SW 1271 (cell line): ENCODE measurements at regions not wholly inside any gene's neighbourhood (a gene's known extent, or its start where the extent isn't known, plus 50 kb on each side); places are given as distances from the start of the nearest gene placed in this dataset.
"Not testable (repeated sequence)": the region's sequence is repeated elsewhere in the genome, so short reads cannot be mapped to it uniquely, and the experiment has no call there.

Experiments used
- DNase-seq, 2 experiments: peaks; one replicate each; lab custom pipeline; 2025; lab: John Stamatoyannopoulos, UW

DNA sequence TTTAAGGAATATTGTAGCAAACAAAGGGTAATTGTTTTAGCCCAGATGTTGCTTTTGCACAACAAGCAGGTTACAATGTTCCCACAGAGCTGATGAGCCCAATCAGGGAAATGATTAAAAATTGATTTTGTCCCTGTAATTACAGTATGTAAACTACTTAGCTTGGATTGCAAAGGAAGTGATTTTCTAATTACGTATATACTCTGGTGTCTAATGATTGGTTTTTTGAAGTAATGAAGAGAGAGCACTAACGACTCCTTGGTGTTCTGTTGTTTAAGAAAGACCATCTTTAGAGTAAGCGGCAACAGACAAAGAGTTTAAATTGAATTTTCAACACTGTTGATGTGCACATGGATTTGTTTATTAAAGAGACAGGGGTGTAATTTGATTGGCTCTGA, 95.3 kb upstream of the ZNF536 start:
- DNase-seq: no peak

DNA sequence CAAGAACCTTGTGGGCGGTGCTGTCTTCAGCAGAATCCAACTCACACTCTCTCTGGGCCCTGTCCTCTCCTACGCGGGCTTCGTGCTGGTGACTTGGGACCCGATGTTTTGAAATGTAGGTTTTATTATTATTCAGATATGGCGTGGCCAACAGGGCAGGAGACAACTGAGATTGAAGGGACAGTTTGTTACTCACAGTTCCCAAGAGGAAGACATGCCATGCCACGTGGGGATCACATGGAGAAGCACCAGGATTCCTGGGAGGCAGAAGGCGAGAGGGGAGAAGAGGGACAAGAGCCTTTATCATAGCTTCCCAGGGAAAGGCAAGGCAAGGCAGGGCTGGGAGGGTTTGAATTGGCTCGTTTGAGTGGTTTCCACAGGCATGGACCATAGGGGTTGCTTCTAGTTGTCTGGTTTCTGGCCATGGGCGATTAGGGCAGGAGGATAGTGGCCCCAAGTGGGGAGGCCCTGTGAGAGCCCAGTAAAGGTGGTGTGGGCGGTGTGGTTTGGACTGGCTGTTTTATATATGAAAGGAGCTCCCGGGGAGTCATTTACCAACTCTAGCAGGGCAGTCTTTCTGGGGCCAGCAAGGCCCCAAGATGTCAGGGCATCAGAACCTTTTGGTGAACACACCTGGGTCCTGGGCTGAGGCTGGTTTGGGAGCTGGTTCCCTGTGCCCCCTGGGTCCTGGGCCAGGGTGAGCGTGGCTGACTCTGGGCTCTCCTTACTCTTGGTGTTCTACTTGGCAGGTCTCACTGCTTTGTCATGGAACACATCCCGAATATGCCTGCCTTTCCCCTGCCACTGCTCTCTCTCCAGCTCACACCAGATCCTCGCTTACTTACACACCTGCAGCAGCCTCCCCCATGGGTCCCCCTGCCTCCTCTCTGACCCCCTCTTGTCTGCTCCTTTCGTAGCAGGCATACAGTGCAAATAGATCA, 94.0 kb upstream of the ZNF536 start:
- DNase-seq: no peak

DNA sequence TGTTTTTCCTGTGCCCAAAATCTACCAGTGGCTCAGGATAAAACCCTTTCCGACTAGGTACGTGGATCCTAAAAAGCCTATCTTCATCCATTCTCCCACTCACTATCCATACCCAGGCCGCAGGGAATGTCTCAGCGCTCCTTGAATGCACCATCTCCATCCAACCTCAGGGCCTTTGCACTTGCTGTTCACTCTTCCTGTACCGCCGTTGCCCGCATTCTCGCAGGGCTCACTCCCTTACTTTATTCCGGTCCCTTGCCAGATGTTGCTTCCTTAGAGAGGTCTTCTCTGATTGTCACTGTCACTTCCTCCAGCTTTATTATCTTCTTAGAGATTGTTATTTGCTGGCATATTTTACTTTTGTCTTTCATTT, 93.3 kb upstream of the ZNF536 start:
- no peak for DNase-seq

DNA sequence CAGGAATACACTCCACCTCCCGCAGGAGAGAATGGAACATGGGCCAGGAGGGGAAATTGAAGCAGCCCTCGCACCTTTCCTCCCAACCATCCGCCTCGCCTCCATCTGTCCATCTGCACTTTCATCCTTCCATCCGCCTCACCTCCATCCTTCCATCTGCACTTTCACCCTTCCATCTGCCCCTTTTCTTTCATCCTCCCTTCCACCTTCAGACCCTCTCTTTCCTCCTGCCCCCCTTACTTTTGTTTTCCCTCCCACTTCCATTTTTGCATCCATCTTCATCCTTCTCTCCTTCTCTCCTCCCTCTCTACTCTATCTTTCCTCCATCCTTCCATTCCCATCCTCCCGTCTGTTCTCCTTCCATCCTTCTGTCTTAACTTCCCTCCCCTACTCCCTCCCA, 92.2 kb upstream of the ZNF536 start:
- DNase-seq: no peak

DNA sequence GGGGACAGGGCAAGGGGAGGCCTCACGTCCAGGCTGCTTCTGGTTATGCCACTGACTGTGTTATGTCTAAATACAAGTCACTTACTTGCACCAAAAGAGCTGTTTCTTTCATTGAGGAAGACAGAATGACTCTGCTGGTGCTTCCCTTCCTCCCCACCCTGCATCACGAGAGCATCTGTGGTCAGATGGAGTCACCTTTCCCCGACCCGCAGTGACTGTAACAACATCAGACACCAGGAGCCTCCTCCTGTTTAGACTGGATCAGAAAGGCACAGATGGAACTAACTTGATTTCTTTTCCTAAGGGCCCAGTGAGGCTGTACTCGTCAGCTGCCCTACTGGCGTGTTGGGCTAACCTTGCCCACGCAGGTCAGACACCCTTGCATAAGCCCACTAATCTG, 90.3 kb upstream of the ZNF536 start:
- DNase-seq: no peak

DNA sequence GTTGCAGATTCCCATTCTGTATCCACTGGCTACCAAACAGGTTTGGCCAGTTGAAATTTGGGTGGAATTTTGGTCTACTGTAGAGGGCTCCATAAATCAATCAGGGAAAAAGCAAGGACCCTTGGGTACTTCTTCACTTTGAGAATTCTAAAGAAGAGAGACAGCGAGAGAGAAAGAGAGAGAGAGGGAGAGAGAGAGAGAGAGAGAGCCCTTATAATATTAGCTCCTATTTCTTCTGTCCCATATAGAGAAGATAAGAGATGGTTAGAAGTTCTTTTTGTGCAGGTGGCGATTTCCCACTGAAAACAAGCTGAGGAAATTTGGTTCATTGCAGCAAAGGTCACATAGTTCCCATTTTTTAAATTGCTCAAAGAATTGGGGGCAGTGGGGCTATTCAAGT, 88.6 kb upstream of the ZNF536 start:
- no peak for DNase-seq

DNA sequence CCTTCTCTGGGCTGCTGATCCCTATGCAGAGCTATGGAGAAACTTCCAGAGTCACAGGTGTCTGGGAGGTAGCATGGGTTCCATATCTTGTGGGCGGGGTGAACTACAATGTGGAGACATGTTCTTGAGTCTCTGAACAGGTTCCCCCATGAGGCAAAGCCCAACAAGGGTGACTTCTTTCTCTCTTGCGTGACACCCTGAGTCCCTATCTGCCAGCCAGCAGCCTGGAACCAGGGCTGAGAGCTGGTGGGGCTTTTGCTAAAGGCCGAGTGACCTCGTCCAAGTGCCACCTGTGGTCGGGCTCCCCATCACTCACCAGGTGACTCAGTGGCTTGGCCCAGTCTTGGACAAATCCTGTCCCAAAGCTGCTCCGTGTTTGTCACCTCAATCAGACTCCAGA, 88.0 kb upstream of the ZNF536 start:
- no peak for DNase-seq

DNA sequence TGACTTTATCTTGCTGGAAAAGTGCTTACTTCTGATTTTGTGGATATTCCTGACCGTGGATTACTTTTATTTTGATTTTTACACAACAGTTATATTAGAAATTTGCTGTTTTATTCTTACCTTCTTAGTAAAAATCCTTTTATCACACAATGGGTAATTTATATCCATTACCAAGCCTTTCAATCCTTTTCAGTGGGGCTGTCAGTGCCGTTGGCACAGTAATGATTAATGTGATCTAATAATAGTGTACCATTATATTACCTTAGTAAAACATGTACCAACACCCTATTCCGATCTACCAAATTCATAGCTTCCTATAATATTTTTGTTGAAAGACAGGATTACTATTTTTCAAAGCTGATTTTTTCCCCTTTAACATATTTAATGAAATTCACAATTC, 87.3 kb upstream of the ZNF536 start:
- no peak for DNase-seq

DNA sequence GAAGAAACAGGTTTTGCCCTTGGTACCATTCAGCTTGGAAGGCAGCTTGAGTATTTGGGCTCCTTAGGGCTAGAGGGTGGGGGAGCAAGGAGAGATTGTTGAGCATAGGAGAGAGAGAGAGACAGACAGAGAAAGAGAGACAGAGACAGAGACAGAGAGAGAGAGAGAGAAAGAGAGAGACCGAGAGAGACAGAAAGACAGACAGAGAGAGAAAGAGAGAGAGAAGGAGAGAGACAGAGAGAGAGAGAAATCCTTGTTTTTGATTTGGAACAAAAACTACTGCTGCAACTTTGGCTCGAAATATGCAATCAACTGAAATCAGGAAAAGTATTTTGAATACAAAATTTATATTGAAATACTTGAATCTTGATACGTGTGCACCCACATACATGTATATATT, 85.8 kb upstream of the ZNF536 start:
- DNase-seq: no peak

DNA sequence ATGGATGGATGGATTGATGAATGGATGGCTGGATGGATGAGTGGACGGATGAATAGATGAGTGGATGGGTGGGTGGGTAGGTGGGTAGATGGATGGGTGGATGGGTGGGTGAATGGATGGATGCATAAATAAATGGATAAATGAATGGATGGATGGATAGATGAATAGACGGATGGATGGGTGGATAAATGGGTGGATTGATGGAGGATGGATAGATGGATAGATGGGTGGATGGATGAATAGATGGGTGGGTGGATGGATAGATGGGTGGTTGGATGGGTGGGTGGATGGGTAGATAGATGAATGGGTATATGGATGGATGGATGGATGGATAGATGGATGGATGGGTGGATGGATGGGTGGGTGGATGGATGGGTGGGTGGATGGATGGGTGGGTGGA, 84.9 kb upstream of the ZNF536 start:
- DNase-seq: no peak

DNA sequence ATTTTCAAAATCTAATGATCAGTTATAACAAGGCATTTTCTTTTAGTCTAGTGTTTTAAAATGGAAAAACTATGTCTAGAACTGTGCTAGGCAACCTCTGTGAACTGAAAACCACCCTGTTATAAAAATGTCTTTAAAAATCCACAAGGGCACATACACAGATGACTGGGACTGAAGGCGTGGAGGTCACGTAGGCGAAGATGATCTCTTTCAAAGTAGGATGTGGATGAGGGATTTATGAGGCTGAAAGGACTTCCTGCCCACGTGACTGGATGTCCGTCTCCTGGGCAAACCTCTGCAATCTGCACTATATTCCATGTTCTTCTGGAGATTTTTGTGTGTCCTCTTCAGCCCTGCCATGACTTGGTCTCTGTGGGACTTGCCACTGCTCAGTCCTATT, 84.2 kb upstream of the ZNF536 start:
- no peak for DNase-seq

DNA sequence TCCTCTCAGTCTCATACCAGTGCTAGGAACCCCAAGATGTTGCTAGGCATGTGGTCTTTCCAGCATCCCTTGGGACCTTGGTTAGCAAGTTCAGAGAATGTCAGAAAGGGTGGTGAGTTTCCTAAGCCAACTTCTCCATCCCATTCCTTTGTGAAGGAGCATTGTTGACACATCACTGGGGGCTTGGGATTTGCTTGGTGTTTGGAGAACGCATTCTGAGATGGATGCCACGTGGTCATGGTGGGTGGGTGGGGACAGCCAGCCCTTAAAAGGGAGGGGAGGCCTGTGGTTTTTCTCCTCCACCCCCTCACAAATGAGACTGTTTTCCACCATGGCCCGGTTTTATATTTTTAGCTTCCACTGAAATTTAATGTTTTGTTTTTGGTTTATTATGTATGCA, 83.3 kb upstream of the ZNF536 start:
- DNase-seq: no peak

DNA sequence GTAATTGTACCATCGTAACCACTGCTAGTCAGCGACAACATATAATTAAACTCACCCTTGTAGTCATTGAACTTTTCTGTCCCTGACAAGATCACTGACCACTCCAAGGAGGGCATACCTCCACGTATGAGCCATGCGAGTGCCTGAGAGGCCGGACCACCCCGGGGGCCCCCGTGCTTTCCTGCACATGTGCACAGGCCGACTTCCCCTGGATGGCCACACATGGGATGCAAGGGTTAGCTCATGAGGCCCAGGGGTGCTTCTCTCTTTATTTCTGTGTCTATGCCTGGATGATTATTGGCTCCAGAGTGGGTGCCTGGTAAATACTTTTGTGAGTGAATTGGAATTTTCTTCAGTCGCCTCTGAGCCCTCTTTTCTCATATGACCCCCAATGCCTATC, 82.8 kb upstream of the ZNF536 start:
- DNase-seq: no peak

DNA sequence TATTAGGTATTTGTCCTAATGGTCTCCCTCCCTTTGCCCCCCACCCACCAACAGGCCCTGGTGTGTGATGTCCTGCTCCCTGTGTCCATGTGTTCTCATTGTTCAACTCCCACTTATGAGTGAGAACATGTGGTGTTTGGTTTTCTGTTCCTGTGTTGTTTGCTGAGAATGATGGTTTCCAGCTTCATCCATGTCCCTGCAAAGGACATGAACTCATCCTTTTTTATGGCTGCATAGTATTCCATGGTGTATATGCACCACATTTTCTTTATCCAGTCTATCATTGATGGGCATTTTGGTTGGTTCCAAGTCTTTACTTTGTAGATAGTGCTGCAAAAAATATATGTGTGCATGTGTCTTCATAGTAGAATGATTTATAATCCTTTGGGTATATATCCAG, 81.4 kb upstream of the ZNF536 start:
- DNase-seq: not testable (repeated sequence)

DNA sequence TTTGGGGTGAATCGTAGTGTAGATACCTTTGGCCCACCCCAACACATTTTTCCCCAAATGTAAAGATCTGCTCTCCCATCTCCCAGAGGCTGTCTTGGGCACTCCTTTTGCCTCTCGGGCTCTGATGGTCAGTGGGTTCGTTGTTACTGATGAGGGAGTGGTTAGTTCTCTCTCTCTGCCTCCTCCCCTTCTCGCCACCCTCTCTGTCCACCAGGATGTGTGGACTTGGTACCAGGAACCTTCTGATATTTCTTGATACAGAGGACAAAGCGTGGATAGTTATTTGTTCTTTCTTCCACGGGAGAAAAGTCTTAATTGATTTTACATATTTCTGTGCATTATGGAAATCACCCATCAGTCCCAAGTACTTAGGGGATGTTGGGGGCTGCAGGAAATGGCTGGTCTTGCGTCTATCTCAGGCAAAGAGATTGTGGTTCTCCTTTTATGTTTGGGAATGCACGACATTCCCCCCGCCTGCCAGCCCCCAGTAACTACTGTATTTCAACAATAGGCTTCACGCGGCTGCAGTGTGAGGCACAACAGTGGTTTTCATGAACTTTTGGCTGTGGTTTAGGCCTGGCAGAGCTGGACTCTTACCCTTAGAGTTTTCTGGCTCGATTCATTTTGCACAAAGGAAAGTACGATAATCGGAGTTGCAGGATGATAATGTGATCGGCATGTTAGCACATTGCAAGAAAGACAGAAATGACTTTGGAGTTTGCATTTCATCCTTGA, 79.0 kb upstream of the ZNF536 start:
- no peak for DNase-seq

DNA sequence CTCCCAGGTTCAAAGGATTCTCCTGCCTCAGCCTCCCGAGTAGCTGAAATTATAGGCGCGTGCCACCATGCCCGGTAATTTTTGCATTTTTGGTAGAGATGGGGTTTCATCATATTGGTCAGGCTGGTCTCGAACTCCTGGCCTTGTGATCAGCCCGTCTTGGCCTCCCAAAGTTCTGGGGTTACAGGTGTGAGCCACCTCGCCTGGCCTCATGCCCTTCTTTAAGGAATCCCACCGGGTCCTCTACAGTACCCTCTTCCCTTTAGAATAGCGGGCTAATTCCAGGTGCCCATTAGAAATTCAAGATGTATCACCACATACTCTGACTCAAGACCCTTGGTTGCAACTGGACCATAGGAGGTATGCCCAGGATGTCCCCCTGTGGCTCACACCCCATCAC, 74.2 kb upstream of the ZNF536 start:
- no peak for DNase-seq

DNA sequence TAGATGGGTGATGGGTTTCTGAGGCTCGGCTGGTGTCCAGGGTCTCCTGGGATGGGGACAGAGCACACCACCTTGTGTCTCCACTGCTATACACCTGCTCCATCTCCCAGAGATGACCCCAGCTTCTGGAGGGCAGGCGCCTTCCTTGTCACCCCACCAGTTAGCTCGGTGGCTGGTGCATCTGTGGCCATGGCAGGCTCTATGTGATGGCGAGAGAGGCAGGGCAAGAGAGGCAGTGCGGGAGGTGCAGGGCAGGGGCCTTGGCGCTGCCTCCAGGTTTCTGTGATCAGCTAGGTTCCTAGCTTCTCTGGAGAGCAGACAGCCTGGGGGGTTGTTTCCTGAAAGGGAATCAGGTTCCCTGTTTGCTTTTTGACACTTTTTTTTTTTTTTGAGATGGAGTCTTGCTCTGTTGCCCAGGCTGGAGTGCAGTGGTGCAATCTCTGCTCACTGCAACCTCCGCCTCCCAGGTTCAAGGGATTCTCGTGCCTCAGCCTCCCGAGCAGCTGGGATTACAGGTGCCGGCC, 69.0 kb upstream of the ZNF536 start:
- no peak for DNase-seq

DNA sequence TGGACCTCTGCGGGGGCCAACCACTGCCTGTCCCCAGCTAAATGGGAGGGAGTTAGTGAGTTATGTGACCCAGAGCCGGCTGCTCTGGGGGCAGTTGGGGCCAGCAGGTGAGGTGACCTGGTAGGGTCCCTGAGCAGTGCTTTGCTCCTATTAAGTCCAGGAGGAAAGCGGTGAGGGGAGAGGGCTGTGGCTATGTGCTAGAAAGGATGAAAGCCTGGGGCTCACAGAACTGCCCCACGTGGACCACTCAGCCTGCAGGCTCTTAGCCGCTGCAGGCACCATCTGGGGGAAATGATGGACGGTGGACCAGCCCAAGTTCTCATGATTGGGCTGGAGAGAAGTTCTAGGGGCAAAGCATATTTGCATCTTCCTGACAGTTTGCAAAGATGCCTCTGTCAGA, 67.6 kb upstream of the ZNF536 start:
- DNase-seq: no peak

DNA sequence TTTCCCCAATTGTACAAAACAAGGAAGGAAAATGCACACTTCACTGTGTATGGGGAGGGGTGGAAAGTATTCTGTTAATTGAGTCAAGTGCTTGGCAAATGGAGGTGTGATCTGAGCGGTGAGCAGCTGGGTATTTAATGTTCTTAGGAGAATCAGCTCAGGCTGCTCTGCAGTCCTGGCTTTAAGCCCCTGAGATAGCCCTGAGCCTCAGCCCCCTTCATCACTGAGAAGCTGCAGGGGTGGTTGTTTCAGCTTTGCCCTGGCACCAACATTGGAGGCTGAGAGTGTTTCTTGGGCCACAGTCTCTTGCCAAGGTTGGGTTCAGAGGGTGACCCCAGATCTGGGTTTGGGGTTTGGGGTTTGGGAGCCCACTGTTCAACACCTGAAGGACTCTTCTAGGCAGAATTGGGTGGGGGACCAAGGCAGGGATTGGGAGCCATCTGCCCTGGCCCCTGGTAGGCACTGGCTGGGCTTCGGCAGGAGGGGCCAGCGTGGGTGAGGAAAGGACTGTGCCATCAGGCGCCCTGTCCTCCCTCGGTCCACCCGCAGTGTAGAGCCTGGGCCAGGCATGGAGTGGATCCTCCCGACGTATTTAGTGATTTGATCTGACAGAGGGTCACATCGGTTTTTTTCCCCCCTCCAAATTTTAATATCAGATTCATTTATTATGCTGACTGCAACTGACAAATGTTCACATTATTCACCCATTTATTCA, 66.7 kb upstream of the ZNF536 start:
- DNase-seq: no peak

DNA sequence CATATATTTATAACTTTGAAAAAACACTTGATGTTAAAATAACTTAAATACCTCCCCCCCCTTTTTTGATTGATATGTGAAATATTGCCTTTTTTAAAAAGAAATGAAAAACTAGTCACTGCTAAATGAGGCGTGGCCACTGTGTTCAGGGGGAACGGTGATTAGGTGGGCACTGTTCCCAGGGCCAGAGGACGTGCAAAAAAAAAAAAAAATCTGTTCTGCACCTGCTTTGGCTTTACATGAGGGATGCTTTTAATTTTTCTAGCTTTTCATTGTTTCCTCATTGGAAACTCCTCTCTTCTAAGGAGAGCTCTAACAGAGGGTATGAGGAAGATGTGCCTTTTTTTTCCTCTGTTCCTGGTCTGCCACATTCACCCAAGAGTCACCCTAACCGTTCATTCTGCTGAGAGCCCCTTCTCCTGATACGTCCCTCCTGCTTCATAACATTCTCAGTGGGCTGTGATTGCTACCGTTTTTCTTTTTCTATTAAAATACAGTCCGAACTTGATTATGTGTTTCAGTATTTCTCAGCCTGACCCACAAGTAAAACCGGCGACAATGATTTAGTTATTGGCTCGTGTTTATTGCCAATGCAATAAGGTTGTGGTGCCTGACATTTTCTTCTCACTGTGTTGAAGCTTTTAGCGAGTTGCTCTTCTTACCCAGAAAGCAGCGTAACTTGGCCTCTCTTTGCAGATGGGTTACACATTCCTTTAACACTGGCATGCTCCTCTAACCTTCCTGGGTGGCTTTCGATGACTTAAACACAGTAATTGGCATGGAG, 64.8 kb upstream of the ZNF536 start:
- no peak for DNase-seq

DNA sequence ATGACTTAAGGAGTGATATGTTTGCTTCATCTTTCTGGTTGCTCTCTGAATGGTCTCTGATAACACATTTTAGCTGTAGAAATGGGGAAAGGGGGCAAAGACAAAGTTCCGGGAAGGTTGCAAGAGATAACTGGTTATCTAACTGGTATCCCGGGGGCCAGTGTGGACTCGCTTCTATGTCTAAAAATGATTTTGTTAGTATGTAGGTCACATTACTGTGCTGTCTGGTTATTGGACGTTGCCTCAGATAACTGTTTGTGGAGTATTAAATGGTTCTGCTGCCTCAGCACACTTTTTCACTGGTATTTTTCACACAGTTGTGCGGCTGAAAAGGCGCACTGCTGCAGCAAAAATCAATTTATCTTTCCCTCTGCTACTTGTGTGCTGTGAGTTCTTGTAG, 63.0 kb upstream of the ZNF536 start:
- DNase-seq: no peak
